ENCODE measurements at regions not wholly inside any gene's neighbourhood (a gene's known extent, or its start where the extent isn't known, plus 50 kb on each side); places are given as distances from the start of the nearest gene placed in this dataset.
"Not testable (repeated sequence)": the region's sequence is repeated elsewhere in the genome, so short reads cannot be mapped to it uniquely, and the experiment has no call there.

GRCh38 chr2:89973849-89974248 is 1282.4 kb downstream of the RPIA start:
- not testable (repeated sequence) for H3K36me3 ChIP-seq (replicated peaks; ENCODE audit: control insufficient read depth, insufficient read depth, low read length); DNase-seq; H3K27me3 ChIP-seq (ENCODE audit: control insufficient read depth, insufficient read depth, low read length); H3K4me3 ChIP-seq (ENCODE audit: insufficient read depth, low read depth, low read length)

- DNase-seq; H3K4me3 ChIP-seq (ENCODE audit: insufficient read depth, low read depth, low read length); H3K36me3 ChIP-seq (replicated peaks; ENCODE audit: control insufficient read depth, insufficient read depth, low read length); H3K27me3 ChIP-seq (ENCODE audit: control insufficient read depth, insufficient read depth, low read length): not testable (repeated sequence)
Observed at GRCh38 chr2:89979826-89980537, 1288.5 kb downstream of the RPIA start.

- not testable (repeated sequence) for H3K4me3 ChIP-seq (ENCODE audit: insufficient read depth, low read depth, low read length); DNase-seq; H3K27me3 ChIP-seq (ENCODE audit: control insufficient read depth, insufficient read depth, low read length); H3K36me3 ChIP-seq (replicated peaks; ENCODE audit: control insufficient read depth, insufficient read depth, low read length)
Observed at GRCh38 chr2:89982246-89982645, 1290.8 kb downstream of the RPIA start.

- not testable (repeated sequence) for DNase-seq; H3K27me3 ChIP-seq (ENCODE audit: control insufficient read depth, insufficient read depth, low read length); H3K36me3 ChIP-seq (replicated peaks; ENCODE audit: control insufficient read depth, insufficient read depth, low read length); H3K4me3 ChIP-seq (ENCODE audit: insufficient read depth, low read depth, low read length)
Observed at GRCh38 chr2:89985650-89986049, 1294.2 kb downstream of the RPIA start.

- not testable (repeated sequence) for H3K36me3 ChIP-seq (replicated peaks; ENCODE audit: control insufficient read depth, insufficient read depth, low read length); H3K27me3 ChIP-seq (ENCODE audit: control insufficient read depth, insufficient read depth, low read length); H3K4me3 ChIP-seq (ENCODE audit: insufficient read depth, low read depth, low read length); DNase-seq
Observed at GRCh38 chr2:89986532-89986931, 1295.1 kb downstream of the RPIA start.

GRCh38 chr2:89996779-89997178 is 1305.3 kb downstream of the RPIA start:
- not testable (repeated sequence) for DNase-seq; H3K27me3 ChIP-seq (ENCODE audit: control insufficient read depth, insufficient read depth, low read length); H3K36me3 ChIP-seq (replicated peaks; ENCODE audit: control insufficient read depth, insufficient read depth, low read length); H3K4me3 ChIP-seq (ENCODE audit: insufficient read depth, low read depth, low read length)

- not testable (repeated sequence) for H3K4me3 ChIP-seq (ENCODE audit: insufficient read depth, low read depth, low read length); DNase-seq; H3K36me3 ChIP-seq (replicated peaks; ENCODE audit: control insufficient read depth, insufficient read depth, low read length); H3K27me3 ChIP-seq (ENCODE audit: control insufficient read depth, insufficient read depth, low read length)
Observed at GRCh38 chr2:90004553-90004952, 1313.1 kb downstream of the RPIA start.

- DNase-seq; H3K36me3 ChIP-seq (replicated peaks; ENCODE audit: control insufficient read depth, insufficient read depth, low read length); H3K27me3 ChIP-seq (ENCODE audit: control insufficient read depth, insufficient read depth, low read length); H3K4me3 ChIP-seq (ENCODE audit: insufficient read depth, low read depth, low read length): not testable (repeated sequence)
Observed at GRCh38 chr2:90010442-90011100, 1319.1 kb downstream of the RPIA start.

- H3K36me3 ChIP-seq (replicated peaks; ENCODE audit: control insufficient read depth, insufficient read depth, low read length); H3K27me3 ChIP-seq (ENCODE audit: control insufficient read depth, insufficient read depth, low read length); DNase-seq; H3K4me3 ChIP-seq (ENCODE audit: insufficient read depth, low read depth, low read length): not testable (repeated sequence)
Observed at GRCh38 chr2:90011101-90011443, 1319.6 kb downstream of the RPIA start.

GRCh38 chr2:90019908-90020307 is 1328.4 kb downstream of the RPIA start:
- DNase-seq; H3K36me3 ChIP-seq (replicated peaks; ENCODE audit: control insufficient read depth, insufficient read depth, low read length); H3K27me3 ChIP-seq (ENCODE audit: control insufficient read depth, insufficient read depth, low read length); H3K4me3 ChIP-seq (ENCODE audit: insufficient read depth, low read depth, low read length): not testable (repeated sequence)

- DNase-seq; H3K36me3 ChIP-seq (replicated peaks; ENCODE audit: control insufficient read depth, insufficient read depth, low read length); H3K4me3 ChIP-seq (ENCODE audit: insufficient read depth, low read depth, low read length); H3K27me3 ChIP-seq (ENCODE audit: control insufficient read depth, insufficient read depth, low read length): not testable (repeated sequence)
Observed at GRCh38 chr2:90021234-90021633, 1329.8 kb downstream of the RPIA start.

GRCh38 chr2:90027231-90027643 is 1335.8 kb downstream of the RPIA start:
- not testable (repeated sequence) for H3K36me3 ChIP-seq (replicated peaks; ENCODE audit: control insufficient read depth, insufficient read depth, low read length); DNase-seq; H3K4me3 ChIP-seq (ENCODE audit: insufficient read depth, low read depth, low read length); H3K27me3 ChIP-seq (ENCODE audit: control insufficient read depth, insufficient read depth, low read length)

- not testable (repeated sequence) for H3K27me3 ChIP-seq (ENCODE audit: control insufficient read depth, insufficient read depth, low read length); DNase-seq; H3K36me3 ChIP-seq (replicated peaks; ENCODE audit: control insufficient read depth, insufficient read depth, low read length); H3K4me3 ChIP-seq (ENCODE audit: insufficient read depth, low read depth, low read length)
Observed at GRCh38 chr2:90028381-90029079, 1337.1 kb downstream of the RPIA start.

- DNase-seq; H3K36me3 ChIP-seq (replicated peaks; ENCODE audit: control insufficient read depth, insufficient read depth, low read length): not testable (repeated sequence)
Observed at GRCh38 chr2:90029080-90029428, 1337.6 kb downstream of the RPIA start.

GRCh38 chr2:90032269-90032668 is 1340.8 kb downstream of the RPIA start:
- not testable (repeated sequence) for H3K27me3 ChIP-seq (ENCODE audit: control insufficient read depth, insufficient read depth, low read length); H3K36me3 ChIP-seq (replicated peaks; ENCODE audit: control insufficient read depth, insufficient read depth, low read length); DNase-seq; H3K4me3 ChIP-seq (ENCODE audit: insufficient read depth, low read depth, low read length)

More at GRCh38 chr2:90029080-90029428, 1337.6 kb downstream of the RPIA start:
- H3K4me3 ChIP-seq (ENCODE audit: insufficient read depth, low read depth, low read length); H3K27me3 ChIP-seq (ENCODE audit: control insufficient read depth, insufficient read depth, low read length): not testable (repeated sequence)

Measured in H7 (cell line).